Tibial artery (tissue), 4 donors: ENCODE measurements at regions not wholly inside any gene's neighbourhood (a gene's known extent, or its start where the extent isn't known, plus 50 kb on each side); places are given as distances from the start of the nearest gene placed in this dataset.

ENCODE experiments used
- DNase-seq, 2 donors: peaks; one replicate each; pipeline ENCODE4 v3.0.0-alpha.2; 2019
- H3K27ac ChIP-seq, 2 donors: fragments of 200-600 bp; sonication (generic) in 1 of 2; 1 replicate in 1 of 2; 2 replicates in 1 of 2; pipeline ENCODE4 v1.5.1; 2018 to 2019; ENCODE audit warnings: mild to moderate bottlenecking in 1 of 2
- H3K27me3 ChIP-seq, 2 donors: fragments of 200-600 bp; sonication (generic) in 1 of 2; one replicate each; pipeline versions ENCODE4 v1.5.1 to v1.6.0; 2016 to 2019
- H3K36me3 ChIP-seq, 3 donors: fragments of 200-600 bp; sonication (generic) in 2 of 3; one replicate each; pipeline ENCODE4 v1.5.1; 2016 to 2019; ENCODE audit warnings: mild to moderate bottlenecking in 2 of 3
- H3K4me1 ChIP-seq, 4 donors: fragments of 200-600 bp; sonication (generic) in 2 of 4; 1 replicate in 3 of 4; 2 replicates in 1 of 4; pipeline ENCODE4 v1.5.1; 2016 to 2019
- H3K4me3 ChIP-seq, 2 donors: fragments of 200-600 bp; sonication (generic) in 1 of 2; 1 replicate in 1 of 2; 2 replicates in 1 of 2; pipeline ENCODE4 v1.5.1; 2018 to 2019; ENCODE audit warnings: mild to moderate bottlenecking in 2 of 2
- H3K9me3 ChIP-seq, 3 donors: fragments of 200-600 bp; sonication (generic) in 1 of 3; one replicate each; pipeline ENCODE4 v1.5.1; 2016 to 2019
- intact Hi-C: fragments of 100-400 bp; cut with DNase I; formaldehyde crosslinking; loops from one replicate; pipeline ENCODE4 v1.15.0; 2023; ENCODE audit warnings: low total_unique reads
- TF ChIP-seq, protein P1 (sequence below), 2 experiments: fragments of 200-600 bp in 1 of 2; fragments of 450-650 bp in 1 of 2; IDR thresholded peaks; one replicate each; pipeline ENCODE4 v1.5.1; 2017 to 2019; ENCODE audit warnings: antibody characterized with exemption in 2 of 2, mild to moderate bottlenecking in 1 of 2, moderate library complexity in 1 of 2

DNA sequence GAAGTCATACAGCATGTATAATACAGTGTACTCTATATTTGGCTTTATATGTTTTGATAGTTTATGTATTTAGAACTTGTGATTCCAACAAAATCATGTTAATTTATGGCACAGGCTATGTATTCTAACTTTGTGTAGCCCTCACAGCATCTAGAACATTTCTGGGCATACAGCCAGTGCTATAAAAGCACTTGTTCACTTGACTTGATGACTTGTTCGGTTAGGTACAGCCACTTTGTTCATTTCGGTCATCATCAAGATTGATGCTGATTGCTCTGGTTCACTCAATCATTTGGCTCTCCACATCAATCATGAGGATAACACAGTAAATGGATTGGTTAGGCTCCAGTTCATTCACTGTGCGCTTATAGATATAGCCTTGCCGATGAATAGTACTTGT, 97.6 kb upstream of the IRS4 start:
- no peak for DNase-seq
- intact Hi-C loops, result no loop called here
- H3K36me3 ChIP-seq, result no peaks in the 10 kb centered on the region
- H3K4me3 ChIP-seq, result no peak overlapping the region
- no peak overlapping the region for H3K27ac ChIP-seq
- H3K9me3 ChIP-seq, result no peaks in the 10 kb centered on the region
- TF ChIP-seq, protein P1, sequence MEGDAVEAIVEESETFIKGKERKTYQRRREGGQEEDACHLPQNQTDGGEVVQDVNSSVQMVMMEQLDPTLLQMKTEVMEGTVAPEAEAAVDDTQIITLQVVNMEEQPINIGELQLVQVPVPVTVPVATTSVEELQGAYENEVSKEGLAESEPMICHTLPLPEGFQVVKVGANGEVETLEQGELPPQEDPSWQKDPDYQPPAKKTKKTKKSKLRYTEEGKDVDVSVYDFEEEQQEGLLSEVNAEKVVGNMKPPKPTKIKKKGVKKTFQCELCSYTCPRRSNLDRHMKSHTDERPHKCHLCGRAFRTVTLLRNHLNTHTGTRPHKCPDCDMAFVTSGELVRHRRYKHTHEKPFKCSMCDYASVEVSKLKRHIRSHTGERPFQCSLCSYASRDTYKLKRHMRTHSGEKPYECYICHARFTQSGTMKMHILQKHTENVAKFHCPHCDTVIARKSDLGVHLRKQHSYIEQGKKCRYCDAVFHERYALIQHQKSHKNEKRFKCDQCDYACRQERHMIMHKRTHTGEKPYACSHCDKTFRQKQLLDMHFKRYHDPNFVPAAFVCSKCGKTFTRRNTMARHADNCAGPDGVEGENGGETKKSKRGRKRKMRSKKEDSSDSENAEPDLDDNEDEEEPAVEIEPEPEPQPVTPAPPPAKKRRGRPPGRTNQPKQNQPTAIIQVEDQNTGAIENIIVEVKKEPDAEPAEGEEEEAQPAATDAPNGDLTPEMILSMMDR (IDR thresholded peaks at IDR 0.05), result no peak
- H3K27me3 ChIP-seq, result no peaks in the 10 kb centered on the region
- H3K4me1 ChIP-seq, result no peaks in the 10 kb centered on the region

DNA sequence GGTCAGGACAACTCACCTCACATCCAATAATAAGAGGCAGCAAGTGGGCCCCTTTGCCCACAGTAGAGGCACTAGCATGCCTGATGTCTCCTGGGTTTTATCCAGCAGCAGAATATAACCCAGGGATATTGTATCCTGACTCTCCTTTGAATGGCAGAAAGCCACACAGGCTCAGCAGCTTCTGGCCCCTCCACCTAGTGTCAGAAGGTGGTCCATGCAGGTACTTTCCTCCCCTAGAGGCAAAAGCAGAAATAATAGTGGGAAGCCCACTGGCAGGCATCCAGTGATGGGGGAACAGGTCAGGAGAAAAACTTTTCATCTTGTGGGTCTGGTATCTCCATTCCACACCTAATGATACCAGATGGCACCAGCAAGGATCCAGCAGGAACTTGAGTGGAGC, 75.5 kb upstream of the IRS4 start:
- no peak for DNase-seq
- TF ChIP-seq, protein P1 (IDR thresholded peaks at IDR 0.05), result no peak
- Histone ChIP-seq H3K4me1 (no peaks in the 10 kb centered on the region), H3K27ac (no peak overlapping the region), H3K36me3 (no peaks in the 10 kb centered on the region), H3K4me3 (no peak overlapping the region), H3K9me3 (peaks cover 0 to 4% (median 1%) of the 10 kb centered on the region in 3 donors), H3K27me3 (no peaks in the 10 kb centered on the region)
- intact Hi-C loops, result no loop called here

GRCh38 chrX:108795240-108795639, 58.9 kb upstream of the IRS4 start:
- no peaks in the 10 kb centered on the region for H3K4me1 ChIP-seq
- intact Hi-C loops, result no loop called here

More at GRCh38 chrX:108795240-108795639, 58.9 kb upstream of the IRS4 start:
- no peak overlapping the region for H3K4me3 ChIP-seq
- TF ChIP-seq, protein P1 (IDR thresholded peaks at IDR 0.05), result no peak
- no peak for DNase-seq
- no peaks in the 10 kb centered on the region for H3K36me3 ChIP-seq
- H3K27ac ChIP-seq, result no peak overlapping the region
- H3K9me3 ChIP-seq, result no peaks in the 10 kb centered on the region
- no peaks in the 10 kb centered on the region for H3K27me3 ChIP-seq
